Endothelial cell of umbilical vein (primary cell): ENCODE measurements at regions not wholly inside any gene's neighbourhood (a gene's known extent, or its start where the extent isn't known, plus 50 kb on each side); places are given as distances from the start of the nearest gene placed in this dataset.

Experiments
- BruUV-seq: library from RNA; stranded (reverse); fragments of 400-500 nt; replicated peaks from 2 replicates; lab custom pipeline; 2021; lab: Mats Ljungman, UMichigan
- CTCF ChIA-PET: fragments of 300-600, 350-600 bp; sonication (Branson Sonifier 250); formaldehyde crosslinking; loops from one replicate; lab custom pipeline; 2021; ENCODE audit warnings: antibody characterized with exemption, inconsistent platforms; lab: Charles Lee
- POLR2A ChIA-PET: fragments of 300-600, 350-600 bp; sonication (Branson Sonifier 250); formaldehyde crosslinking; loops from one replicate; lab custom pipeline; 2021; ENCODE audit warnings: antibody characterized with exemption, inconsistent platforms; lab: Charles Lee
- DNase-seq: peaks from one replicate; pipeline ENCODE4 v3.0.0-alpha.2; 2011; ENCODE audit warnings: low read depth, low spot score
- FAIRE-seq: peaks from 2 replicates; lab custom pipeline; 2011; peaks lifted over from hg19 to GRCh38; lab: Jason Lieb, UNC
- H2AFZ ChIP-seq: 2 replicates; pipeline ENCODE4 v1.6.0; 2012; ENCODE audit warnings: low read depth, low read length, control low read depth, inconsistent platforms
- H3K27ac ChIP-seq: 2 replicates; pipeline ENCODE4 v1.5.1; 2011; ENCODE audit warnings: low read depth, mild to moderate bottlenecking, control low read depth, low read length, moderate library complexity; ENCODE audit not compliant: insufficient read depth
- H3K27me3 ChIP-seq, 2 experiments: 2 replicates each; pipeline versions ENCODE4 v1.6.0 to v1.6.1; 2011; ENCODE audit warnings: low read length in 2 of 2, mixed read lengths in 1 of 2; ENCODE audit not compliant: control insufficient read depth in 2 of 2, insufficient read depth in 2 of 2
- H3K36me3 ChIP-seq, 2 experiments: 2 replicates in 1 of 2; 3 replicates in 1 of 2; pipeline ENCODE4 v1.5.1; 2011; ENCODE audit warnings: low read length in 2 of 2, mild to moderate bottlenecking in 1 of 2, moderate library complexity in 1 of 2; ENCODE audit not compliant: control insufficient read depth in 2 of 2, insufficient read depth in 2 of 2; ENCODE audit errors: extremely low read depth in 1 of 2
- H3K4me1 ChIP-seq: 3 replicates; pipeline ENCODE4 v1.5.1; 2011; ENCODE audit warnings: mild to moderate bottlenecking, low read length; ENCODE audit not compliant: control insufficient read depth, insufficient read depth; ENCODE audit errors: extremely low read depth
- H3K4me2 ChIP-seq: 2 replicates; pipeline ENCODE4 v1.6.1; 2011; ENCODE audit warnings: low read length, control low read depth, mixed read lengths; ENCODE audit not compliant: insufficient read depth
- H3K4me3 ChIP-seq, 3 experiments: fragments of 200-600 bp in 1 of 3; sonication (generic), shearing (Covaris generic) in 1 of 3; replicated peaks in 1 of 3; 2 replicates each; pipeline ENCODE4 v1.5.1; 2011 to 2016; ENCODE audit warnings: control low read depth in 3 of 3, low read length in 3 of 3, mild to moderate bottlenecking in 2 of 3, inconsistent platforms in 1 of 3, low read depth in 1 of 3, moderate library complexity in 1 of 3; ENCODE audit not compliant: insufficient read depth in 1 of 3
- H3K79me2 ChIP-seq: 2 replicates; pipeline ENCODE4 v1.6.0; 2012; ENCODE audit warnings: low read length, inconsistent platforms; ENCODE audit not compliant: control insufficient read depth, insufficient read depth
- H3K9ac ChIP-seq: replicated peaks from 2 replicates; pipeline ENCODE3; 2011; ENCODE audit warnings: low read length, control low read depth; ENCODE audit not compliant: insufficient read depth; ENCODE audit errors: extremely low read depth
- H3K9me1 ChIP-seq: replicated peaks from 3 replicates; pipeline ENCODE4 v1.6.0; 2011; ENCODE audit warnings: mild to moderate bottlenecking, low read length; ENCODE audit not compliant: control insufficient read depth, insufficient read depth; ENCODE audit errors: extremely low read depth
- H3K9me3 ChIP-seq: replicated peaks from 2 replicates; pipeline ENCODE4 v1.5.1; 2012; ENCODE audit warnings: low read length, inconsistent platforms; ENCODE audit not compliant: control insufficient read depth, insufficient read depth
- H4K20me1 ChIP-seq: replicated peaks from 2 replicates; pipeline ENCODE3; 2011; ENCODE audit warnings: mild to moderate bottlenecking, low read length; ENCODE audit not compliant: control insufficient read depth, insufficient read depth; ENCODE audit errors: extremely low read depth
- CTCF ChIP-seq, 2 donors: IDR thresholded peaks; 1 replicate in 1 of 2; 2 replicates in 1 of 2; pipeline ENCODE4 v1.5.1; 2011; ENCODE audit warnings: low read length in 2 of 2, mild to moderate bottlenecking in 2 of 2, moderate library complexity in 2 of 2, control low read depth in 1 of 2, inconsistent platforms in 1 of 2, low read depth in 1 of 2; ENCODE audit not compliant: insufficient read depth in 1 of 2; ENCODE audit errors: extremely low read depth in 1 of 2
- EZH2 ChIP-seq: IDR thresholded peaks from 2 replicates; pipeline ENCODE4 v1.6.1; 2012; ENCODE audit warnings: borderline replicate concordance, low read depth, mild to moderate bottlenecking, moderate library complexity, low read length, inconsistent platforms; ENCODE audit not compliant: severe bottlenecking
- FOS ChIP-seq: IDR thresholded peaks from 2 replicates; pipeline ENCODE4 v1.6.1; 2011; ENCODE audit warnings: mild to moderate bottlenecking, low read length, moderate library complexity, borderline replicate concordance; ENCODE audit not compliant: insufficient read depth
- GATA2 ChIP-seq: IDR thresholded peaks from 2 replicates; pipeline ENCODE4 v1.7.0; 2011; ENCODE audit warnings: low read depth, mild to moderate bottlenecking, moderate library complexity, mixed read lengths, low read length; ENCODE audit not compliant: insufficient read length, insufficient read depth
- JUN ChIP-seq: IDR thresholded peaks from 2 replicates; pipeline ENCODE4 v1.6.1; 2011; ENCODE audit warnings: borderline replicate concordance, low read depth; ENCODE audit not compliant: insufficient read length, insufficient read depth
- MYC ChIP-seq: IDR thresholded peaks from one replicate; pipeline ENCODE4 v1.6.1; 2011; ENCODE audit warnings: mild to moderate bottlenecking, low read depth, low read length
- POLR2A ChIP-seq: IDR thresholded peaks from 2 replicates; pipeline ENCODE4 v1.6.1; 2012; ENCODE audit warnings: low read depth, mild to moderate bottlenecking, control low read depth, low read length
- POLR2AphosphoS5 ChIP-seq: IDR thresholded peaks from 2 replicates; pipeline ENCODE4 v1.6.1; 2012; ENCODE audit warnings: low read depth, mild to moderate bottlenecking, control low read depth, low read length, moderate library complexity; ENCODE audit not compliant: insufficient read depth
- dilution Hi-C: fragments of 300-500 bp; cut with MboI; formaldehyde crosslinking; loops from one replicate; pipeline ENCODE4 v1.15.0; 2019; ENCODE audit warnings: low sequenced_read_pairs; ENCODE audit not compliant: extremely low pct_ligation_motif_present
- intact Hi-C: fragments of 100-400 bp; cut with micrococcal nuclease; formaldehyde crosslinking; loops from one replicate; pipeline ENCODE4 v1.10.0; 2022
- TF ChIP-seq, protein P1 (sequence below): IDR thresholded peaks from 2 replicates; pipeline ENCODE4 v1.6.1; 2011; ENCODE audit not compliant: insufficient read depth, insufficient read length

DNA sequence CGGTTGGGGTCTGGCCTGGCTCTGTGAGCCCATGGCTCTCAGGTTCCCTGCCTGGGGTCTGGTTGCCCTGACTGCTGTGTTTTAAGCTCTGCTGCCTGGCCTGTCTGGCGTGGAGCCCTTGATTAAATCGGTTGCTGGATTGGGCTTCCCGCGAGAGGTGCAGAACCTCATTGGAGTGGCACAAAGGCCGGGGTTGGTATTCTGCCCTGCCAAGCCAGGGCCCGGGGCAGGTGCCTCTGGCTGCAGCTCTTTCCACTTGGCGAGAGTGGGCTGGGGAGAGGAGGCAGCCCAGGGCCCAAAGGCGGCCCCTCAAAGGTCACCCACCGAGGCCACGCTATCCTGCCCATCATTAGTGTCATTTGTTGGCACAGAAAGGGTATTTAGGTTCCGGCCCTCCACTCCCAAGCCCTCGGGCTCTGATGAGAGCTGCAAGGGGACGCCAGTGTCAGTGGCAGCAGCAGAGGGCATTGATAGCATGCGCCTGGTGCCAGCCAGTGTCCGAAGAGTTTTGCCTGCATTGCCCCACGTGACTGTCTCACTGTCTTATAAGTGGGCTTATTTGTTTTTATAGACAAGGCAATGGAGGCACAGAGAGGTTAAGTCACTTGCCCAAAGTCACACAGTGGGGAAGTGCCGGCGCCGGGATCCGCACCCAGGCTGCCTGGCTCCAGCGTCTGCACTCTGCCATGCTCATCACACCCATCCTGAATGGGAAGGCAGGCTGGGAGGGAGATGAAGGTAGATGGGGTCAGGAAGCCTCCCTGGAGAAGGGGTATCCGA, 68.0 kb upstream of the CIBAR2 start:
- ChIA-PET POLR2A (no interaction called here), CTCF (interaction anchor here (1.2 to 1.5 kb wide), 2 partner anchors 18 to 65 kb away, joined by 4 to 7 read pairs; no protein-coding TSS in a partner anchor)
- dilution Hi-C loops (no loop called here), intact Hi-C loops (no loop called here)
- DNase-seq (no peak), FAIRE-seq (no peak)
- Histone ChIP-seq H3K9ac (no peak overlapping the region), H3K79me2 (peaks cover 5% of the 10 kb centered on the region), H3K27ac (no peak overlapping the region), H4K20me1 (no peaks in the 10 kb centered on the region), H3K9me1 (no peaks in the 10 kb centered on the region), H2AFZ (no peak overlapping the region), H3K4me2 (no peak overlapping the region), H3K4me1 (peaks cover 4% of the 10 kb centered on the region), H3K4me3 (no peak overlapping the region), H3K36me3 (peaks cover 0 to 3% of the 10 kb centered on the region in 2 experiments), H3K27me3 (no peaks in the 10 kb centered on the region), H3K9me3 (peaks cover 6% of the 10 kb centered on the region)
- TF ChIP-seq CTCF (IDR thresholded peaks at IDR 0.05; ENCODE audit: extremely low read depth in 1 of 2, insufficient read depth in 1 of 2, low read depth in 1 of 2, low read length in 2 of 2) (no peak), MYC (no peak), EZH2 (no peak), POLR2A (no peak), POLR2AphosphoS5 (no peak), FOS (no peak), JUN (no peak), GATA2 (no peak)
- TF ChIP-seq, protein P1, sequence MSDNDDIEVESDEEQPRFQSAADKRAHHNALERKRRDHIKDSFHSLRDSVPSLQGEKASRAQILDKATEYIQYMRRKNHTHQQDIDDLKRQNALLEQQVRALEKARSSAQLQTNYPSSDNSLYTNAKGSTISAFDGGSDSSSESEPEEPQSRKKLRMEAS = no peak
- BruUV-seq = no TSS peak
